Right lobe of liver (tissue), 4 donors: ENCODE measurements at regions not wholly inside any gene's neighbourhood (a gene's known extent, or its start where the extent isn't known, plus 50 kb on each side); places are given as distances from the start of the nearest gene placed in this dataset.

Experiments used
- CTCF ChIP-seq, 4 donors: fragments of 200-600 bp in 3 of 4; fragments of 450-650 bp in 1 of 4; IDR thresholded peaks; one replicate each; pipeline versions ENCODE4 v1.5.1 to v1.8.0; 2016 to 2022; ENCODE audit warnings: antibody characterized with exemption in 4 of 4, mild to moderate bottlenecking in 2 of 4
- POLR2A ChIP-seq: fragments of 450-650 bp; IDR thresholded peaks from one replicate; pipeline ENCODE4 v1.6.1; 2017; ENCODE audit warnings: antibody characterized with exemption, mild to moderate bottlenecking
- donor health status: DM: no; HTN: no; CAD: no.
- donor health status: DM: no; HTN: no; CAD: no.
- donor health status: DM: no; HTN: yes; CAD: no.

GRCh38 chr14:50037852-50038251 lies 78.5 kb downstream of the VCPKMT start:
- TF ChIP-seq CTCF (IDR thresholded peaks at IDR 0.05) (no peak), POLR2A (no peak)
